ENCODE measurements at regions not wholly inside any gene's neighbourhood (a gene's known extent, or its start where the extent isn't known, plus 50 kb on each side); places are given as distances from the start of the nearest gene placed in this dataset.
"Not testable (repeated sequence)": the region's sequence is repeated elsewhere in the genome, so short reads cannot be mapped to it uniquely, and the experiment has no call there.

DNA sequence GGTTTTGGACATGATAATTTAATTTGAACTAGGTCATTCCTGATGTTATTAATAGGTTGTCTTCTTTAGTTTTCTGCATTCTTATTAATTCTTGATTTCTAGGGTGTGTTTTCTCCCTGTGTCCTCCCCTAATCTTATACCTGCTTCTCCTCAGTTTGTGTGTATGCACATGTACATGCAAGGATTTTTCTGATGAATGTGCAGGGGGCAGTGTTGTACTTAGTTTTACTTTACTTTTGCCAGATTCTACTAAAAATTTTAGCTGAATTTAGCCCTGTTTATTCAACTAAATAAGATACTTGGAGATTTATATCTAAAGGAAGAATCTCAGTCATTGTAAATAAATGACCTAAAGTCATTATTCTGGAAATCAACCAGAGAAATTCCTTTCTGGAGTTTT, 144.8 kb downstream of the SEPTIN7 start:
- H2AFZ ChIP-seq (ENCODE audit: low read length); H3K4me3 ChIP-seq (replicated peaks in 1 of 4; ENCODE audit: control extremely low read depth in 1 of 4, insufficient read depth in 1 of 4, low read depth in 3 of 4, low read length in 4 of 4); H3K27me3 ChIP-seq (ENCODE audit: control insufficient read depth, insufficient read depth, low read length); H3K4me2 ChIP-seq (ENCODE audit: extremely low read depth, insufficient read depth, low read length); H3K36me3 ChIP-seq (ENCODE audit: control insufficient read depth, insufficient read depth, low read length); H3K27ac ChIP-seq (ENCODE audit: insufficient read depth, low read length); DNase-seq (ENCODE audit: low read depth in 2 of 2); H3K79me2 ChIP-seq (ENCODE audit: control insufficient read depth, insufficient read depth, low read length); H3K9ac ChIP-seq (ENCODE audit: insufficient read depth, low read length); H3K4me1 ChIP-seq (ENCODE audit: control insufficient read depth, extremely low read depth, insufficient read depth, low read length); H3K9me3 ChIP-seq (ENCODE audit: control insufficient read depth, insufficient read depth, low read depth, low read length); H4K20me1 ChIP-seq (ENCODE audit: control insufficient read depth, extremely low read depth, insufficient read depth, low read length): not testable (repeated sequence)
- TF ChIP-seq, protein P1, sequence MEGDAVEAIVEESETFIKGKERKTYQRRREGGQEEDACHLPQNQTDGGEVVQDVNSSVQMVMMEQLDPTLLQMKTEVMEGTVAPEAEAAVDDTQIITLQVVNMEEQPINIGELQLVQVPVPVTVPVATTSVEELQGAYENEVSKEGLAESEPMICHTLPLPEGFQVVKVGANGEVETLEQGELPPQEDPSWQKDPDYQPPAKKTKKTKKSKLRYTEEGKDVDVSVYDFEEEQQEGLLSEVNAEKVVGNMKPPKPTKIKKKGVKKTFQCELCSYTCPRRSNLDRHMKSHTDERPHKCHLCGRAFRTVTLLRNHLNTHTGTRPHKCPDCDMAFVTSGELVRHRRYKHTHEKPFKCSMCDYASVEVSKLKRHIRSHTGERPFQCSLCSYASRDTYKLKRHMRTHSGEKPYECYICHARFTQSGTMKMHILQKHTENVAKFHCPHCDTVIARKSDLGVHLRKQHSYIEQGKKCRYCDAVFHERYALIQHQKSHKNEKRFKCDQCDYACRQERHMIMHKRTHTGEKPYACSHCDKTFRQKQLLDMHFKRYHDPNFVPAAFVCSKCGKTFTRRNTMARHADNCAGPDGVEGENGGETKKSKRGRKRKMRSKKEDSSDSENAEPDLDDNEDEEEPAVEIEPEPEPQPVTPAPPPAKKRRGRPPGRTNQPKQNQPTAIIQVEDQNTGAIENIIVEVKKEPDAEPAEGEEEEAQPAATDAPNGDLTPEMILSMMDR (conservative IDR thresholded peaks at IDR 0.05 in 1 of 2, IDR thresholded peaks at IDR 0.05 in 1 of 2; ENCODE audit: low read depth in 1 of 2, low read length in 2 of 2) = peak in 1 of 2 donors; percentile 7

DNA sequence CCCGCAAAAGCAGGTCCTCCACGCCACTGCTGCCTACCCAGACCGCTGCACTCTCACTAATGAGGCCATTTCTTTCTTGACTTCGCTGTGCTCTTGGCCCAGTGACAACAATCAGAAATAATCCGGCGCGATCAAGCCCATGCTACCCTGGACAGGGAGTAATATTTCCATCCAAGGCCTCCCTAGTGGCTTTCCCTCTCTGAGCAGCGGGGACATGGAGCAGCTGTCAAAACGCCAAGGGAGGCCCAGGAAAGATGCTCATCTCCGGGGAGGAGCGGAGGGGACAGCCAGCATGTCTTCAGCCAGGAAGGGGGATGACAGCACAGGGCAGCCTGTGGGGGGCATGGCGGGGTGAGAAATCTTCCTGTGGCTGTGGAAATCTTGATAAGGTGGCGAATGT, 154.9 kb downstream of the SEPTIN7 start:
- not testable (repeated sequence) for H3K9ac ChIP-seq (ENCODE audit: insufficient read depth, low read length); H3K4me1 ChIP-seq (ENCODE audit: control insufficient read depth, extremely low read depth, insufficient read depth, low read length); H3K4me3 ChIP-seq (replicated peaks in 1 of 4; ENCODE audit: control extremely low read depth in 1 of 4, insufficient read depth in 1 of 4, low read depth in 3 of 4, low read length in 4 of 4); DNase-seq (ENCODE audit: low read depth in 2 of 2); H3K79me2 ChIP-seq (ENCODE audit: control insufficient read depth, insufficient read depth, low read length); H3K27ac ChIP-seq (ENCODE audit: insufficient read depth, low read length); H4K20me1 ChIP-seq (ENCODE audit: control insufficient read depth, extremely low read depth, insufficient read depth, low read length); H3K27me3 ChIP-seq (ENCODE audit: control insufficient read depth, insufficient read depth, low read length); H3K9me3 ChIP-seq (ENCODE audit: control insufficient read depth, insufficient read depth, low read depth, low read length); H3K36me3 ChIP-seq (ENCODE audit: control insufficient read depth, insufficient read depth, low read length); H2AFZ ChIP-seq (ENCODE audit: low read length); H3K4me2 ChIP-seq (ENCODE audit: extremely low read depth, insufficient read depth, low read length)

DNA sequence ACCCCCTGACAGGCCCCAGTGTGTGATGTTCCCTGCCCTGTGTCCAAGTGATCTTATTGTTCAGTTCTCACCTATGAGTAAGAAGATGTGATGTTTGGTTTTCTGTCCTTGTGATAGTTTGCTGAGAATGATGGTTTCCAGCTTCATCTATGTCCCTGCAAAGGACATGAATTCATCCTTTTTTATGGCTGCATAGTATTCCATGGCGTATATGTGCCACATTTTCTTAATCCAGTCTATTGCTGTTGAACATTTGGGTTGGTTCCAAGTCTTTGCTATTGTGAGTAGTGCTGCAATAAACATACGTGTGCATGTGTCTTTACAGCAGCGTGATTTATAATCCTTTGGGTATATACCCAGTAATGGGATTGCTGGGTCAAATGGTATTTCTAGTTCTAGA, 156.1 kb downstream of the SEPTIN7 start:
- not testable (repeated sequence) for H4K20me1 ChIP-seq (ENCODE audit: control insufficient read depth, extremely low read depth, insufficient read depth, low read length); H3K4me3 ChIP-seq (replicated peaks in 1 of 4; ENCODE audit: control extremely low read depth in 1 of 4, insufficient read depth in 1 of 4, low read depth in 3 of 4, low read length in 4 of 4); H3K4me1 ChIP-seq (ENCODE audit: control insufficient read depth, extremely low read depth, insufficient read depth, low read length); H3K79me2 ChIP-seq (ENCODE audit: control insufficient read depth, insufficient read depth, low read length); H3K27ac ChIP-seq (ENCODE audit: insufficient read depth, low read length); H3K4me2 ChIP-seq (ENCODE audit: extremely low read depth, insufficient read depth, low read length); H3K9ac ChIP-seq (ENCODE audit: insufficient read depth, low read length); DNase-seq (ENCODE audit: low read depth in 2 of 2); H3K9me3 ChIP-seq (ENCODE audit: control insufficient read depth, insufficient read depth, low read depth, low read length); H2AFZ ChIP-seq (ENCODE audit: low read length); H3K36me3 ChIP-seq (ENCODE audit: control insufficient read depth, insufficient read depth, low read length); H3K27me3 ChIP-seq (ENCODE audit: control insufficient read depth, insufficient read depth, low read length)

DNA sequence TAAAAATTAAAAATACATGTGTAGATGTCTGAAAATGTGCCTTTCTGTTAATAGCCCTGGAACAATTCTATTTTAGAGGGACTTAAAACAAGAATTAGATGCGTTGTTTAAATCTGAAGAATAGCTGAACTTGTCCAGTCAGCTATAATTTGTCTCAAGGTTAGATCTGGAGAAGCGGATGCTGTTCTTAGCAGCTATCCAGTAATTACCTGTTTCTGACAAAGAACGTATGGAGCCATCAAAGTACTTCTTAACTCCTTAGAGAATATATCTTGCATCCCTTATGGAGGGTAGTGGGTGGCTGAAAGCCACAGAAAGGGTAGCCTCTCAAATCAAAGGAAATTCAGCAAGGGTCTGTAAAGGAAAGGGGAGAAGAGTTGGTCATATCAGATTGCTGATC, 160.4 kb downstream of the SEPTIN7 start:
- H3K4me3 ChIP-seq (replicated peaks in 1 of 4; ENCODE audit: control extremely low read depth in 1 of 4, insufficient read depth in 1 of 4, low read depth in 3 of 4, low read length in 4 of 4) = not testable (repeated sequence)

DNA sequence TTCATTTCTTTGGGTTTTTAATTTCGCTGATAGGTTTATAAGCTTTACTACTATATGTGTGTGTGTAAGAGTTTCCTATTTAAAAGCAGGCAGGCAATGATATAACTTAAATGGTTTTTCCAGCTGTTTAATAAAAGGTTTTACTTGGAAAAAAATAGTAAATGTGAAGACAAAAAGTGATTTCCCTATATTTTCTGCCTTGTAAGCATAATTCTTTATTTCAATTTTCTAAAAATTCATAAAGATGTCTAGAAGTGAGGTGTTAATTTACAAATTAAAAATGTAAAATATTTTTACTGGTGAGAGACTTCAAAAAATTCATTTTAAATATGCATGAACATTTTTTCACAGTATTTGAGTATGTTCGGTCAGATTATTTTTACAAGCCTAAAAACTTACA, 161.8 kb downstream of the SEPTIN7 start:
- not testable (repeated sequence) for H4K20me1 ChIP-seq (ENCODE audit: control insufficient read depth, extremely low read depth, insufficient read depth, low read length); H3K27me3 ChIP-seq (ENCODE audit: control insufficient read depth, insufficient read depth, low read length); H3K27ac ChIP-seq (ENCODE audit: insufficient read depth, low read length); H2AFZ ChIP-seq (ENCODE audit: low read length); DNase-seq (ENCODE audit: low read depth in 2 of 2); H3K79me2 ChIP-seq (ENCODE audit: control insufficient read depth, insufficient read depth, low read length); H3K36me3 ChIP-seq (ENCODE audit: control insufficient read depth, insufficient read depth, low read length); H3K9ac ChIP-seq (ENCODE audit: insufficient read depth, low read length); H3K4me1 ChIP-seq (ENCODE audit: control insufficient read depth, extremely low read depth, insufficient read depth, low read length); H3K4me2 ChIP-seq (ENCODE audit: extremely low read depth, insufficient read depth, low read length); H3K9me3 ChIP-seq (ENCODE audit: control insufficient read depth, insufficient read depth, low read depth, low read length); H3K4me3 ChIP-seq (replicated peaks in 1 of 4; ENCODE audit: control extremely low read depth in 1 of 4, insufficient read depth in 1 of 4, low read depth in 3 of 4, low read length in 4 of 4)

More for the DNA sequence above, 160.4 kb downstream of the SEPTIN7 start:
- H3K36me3 ChIP-seq (ENCODE audit: control insufficient read depth, insufficient read depth, low read length); H2AFZ ChIP-seq (ENCODE audit: low read length); H4K20me1 ChIP-seq (ENCODE audit: control insufficient read depth, extremely low read depth, insufficient read depth, low read length); H3K4me2 ChIP-seq (ENCODE audit: extremely low read depth, insufficient read depth, low read length); H3K4me1 ChIP-seq (ENCODE audit: control insufficient read depth, extremely low read depth, insufficient read depth, low read length); H3K79me2 ChIP-seq (ENCODE audit: control insufficient read depth, insufficient read depth, low read length); H3K27ac ChIP-seq (ENCODE audit: insufficient read depth, low read length); H3K9ac ChIP-seq (ENCODE audit: insufficient read depth, low read length); DNase-seq (ENCODE audit: low read depth in 2 of 2); H3K9me3 ChIP-seq (ENCODE audit: control insufficient read depth, insufficient read depth, low read depth, low read length); H3K27me3 ChIP-seq (ENCODE audit: control insufficient read depth, insufficient read depth, low read length): not testable (repeated sequence)
